LHCN-M2 (cell line): ENCODE measurements at regions not wholly inside any gene's neighbourhood (a gene's known extent, or its start where the extent isn't known, plus 50 kb on each side); places are given as distances from the start of the nearest gene placed in this dataset.

ENCODE experiments used
- DNase-seq: peaks from one replicate; pipeline ENCODE4 v3.0.0-alpha.2; 2012; ENCODE audit warnings: low read depth

DNA sequence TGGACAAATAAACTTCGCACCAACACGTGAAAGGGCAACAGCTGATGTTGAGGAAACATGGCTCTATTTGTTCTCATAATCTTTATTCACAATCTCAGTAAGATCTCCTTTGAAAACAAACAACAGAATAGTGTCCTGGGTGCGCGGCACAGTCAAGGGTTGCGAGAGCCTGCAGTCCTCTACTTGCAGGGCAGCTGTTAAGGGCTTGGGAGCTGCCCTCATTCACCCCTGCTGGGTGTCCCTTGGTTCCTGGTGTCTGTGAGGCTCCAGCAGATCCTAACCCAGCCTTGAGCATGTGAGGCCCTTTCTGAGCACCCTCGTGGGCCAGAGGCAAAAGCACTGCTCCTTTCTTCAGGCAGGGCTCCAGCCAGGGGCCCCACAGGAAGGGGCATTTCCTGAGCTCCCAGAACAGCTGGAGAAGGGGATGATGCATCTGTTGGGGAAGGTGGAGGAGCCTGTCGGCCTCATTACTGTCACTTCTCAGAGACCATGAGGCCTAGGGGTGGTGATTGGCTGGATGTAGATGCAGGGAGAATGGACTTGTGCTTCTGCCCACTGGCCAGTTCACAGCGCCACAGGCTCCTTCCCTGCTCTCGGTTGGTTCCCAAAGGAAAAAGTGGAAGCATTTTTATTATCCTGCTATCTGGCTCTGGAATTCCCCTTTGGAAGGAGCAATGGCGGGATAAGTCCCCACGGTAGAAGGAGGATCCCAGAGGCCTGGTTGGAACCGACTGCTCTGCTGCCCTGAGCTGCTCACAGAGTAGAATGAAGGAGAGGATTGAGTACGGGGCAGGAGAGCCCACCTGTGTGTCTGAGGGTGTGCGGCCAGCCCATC, 51.9 kb upstream of the KLF13 start:
- peak; percentile 44 for DNase-seq

GRCh38 chr15:31275331-31276262, 51.0 kb upstream of the KLF13 start:
- no peak for DNase-seq

- DNase-seq = no peak
These were observed 49.9 kb upstream of the KLF13 start for GRCh38 chr15:31276596-31277298.
